NAMALWA (cell line): ENCODE measurements at regions not wholly inside any gene's neighbourhood (a gene's known extent, or its start where the extent isn't known, plus 50 kb on each side); places are given as distances from the start of the nearest gene placed in this dataset.
"Not testable (repeated sequence)": the region's sequence is repeated elsewhere in the genome, so short reads cannot be mapped to it uniquely, and the experiment has no call there.

Experiments
- DNase-seq: peaks from one replicate; pipeline ENCODE4 v3.0.0-alpha.2; 2015; ENCODE audit warnings: low spot score

GRCh38 chr1:55443175-55443915, 228.2 kb upstream of the USP24 start:
- DNase-seq, result no peak

GRCh38 chr1:55441489-55441888, 226.3 kb upstream of the USP24 start:
- no peak for DNase-seq

- DNase-seq, result no peak
Observed at GRCh38 chr1:55437692-55438091, 222.5 kb upstream of the USP24 start.

GRCh38 chr1:55430720-55431119, 215.6 kb upstream of the USP24 start:
- not testable (repeated sequence) for DNase-seq

GRCh38 chr1:55430206-55430605, 215.0 kb upstream of the USP24 start:
- not testable (repeated sequence) for DNase-seq

- no peak for DNase-seq
Observed at GRCh38 chr1:55428944-55429931, 214.1 kb upstream of the USP24 start.

- DNase-seq, result no peak
Observed at GRCh38 chr1:55428231-55428630, 213.1 kb upstream of the USP24 start.

- DNase-seq, result no peak
Observed at GRCh38 chr1:55427606-55428005, 212.4 kb upstream of the USP24 start.

GRCh38 chr1:55426619-55427018, 211.5 kb upstream of the USP24 start:
- DNase-seq, result no peak

- no peak for DNase-seq
Observed at GRCh38 chr1:55426156-55426555, 211.0 kb upstream of the USP24 start.

- DNase-seq, result no peak
Observed at GRCh38 chr1:55425310-55425930, 210.3 kb upstream of the USP24 start.

- DNase-seq, result no peak
Observed at GRCh38 chr1:55423376-55423775, 208.2 kb upstream of the USP24 start.

- DNase-seq, result no peak
Observed at GRCh38 chr1:55420929-55421716, 206.0 kb upstream of the USP24 start.

- DNase-seq, result no peak
Observed at GRCh38 chr1:55420026-55420425, 204.9 kb upstream of the USP24 start.

- no peak for DNase-seq
Observed at GRCh38 chr1:55418208-55419000, 203.2 kb upstream of the USP24 start.

- DNase-seq, result no peak
Observed at GRCh38 chr1:55416164-55416842, 201.1 kb upstream of the USP24 start.

GRCh38 chr1:55413286-55413685, 198.1 kb upstream of the USP24 start:
- DNase-seq, result no peak

- no peak for DNase-seq
Observed at GRCh38 chr1:55412060-55412459, 196.9 kb upstream of the USP24 start.

GRCh38 chr1:55402671-55403464, 187.7 kb upstream of the USP24 start:
- no peak for DNase-seq

GRCh38 chr1:55402142-55402541, 187.0 kb upstream of the USP24 start:
- no peak for DNase-seq
